ENCODE measurements at regions not wholly inside any gene's neighbourhood (a gene's known extent, or its start where the extent isn't known, plus 50 kb on each side); places are given as distances from the start of the nearest gene placed in this dataset.

DNA sequence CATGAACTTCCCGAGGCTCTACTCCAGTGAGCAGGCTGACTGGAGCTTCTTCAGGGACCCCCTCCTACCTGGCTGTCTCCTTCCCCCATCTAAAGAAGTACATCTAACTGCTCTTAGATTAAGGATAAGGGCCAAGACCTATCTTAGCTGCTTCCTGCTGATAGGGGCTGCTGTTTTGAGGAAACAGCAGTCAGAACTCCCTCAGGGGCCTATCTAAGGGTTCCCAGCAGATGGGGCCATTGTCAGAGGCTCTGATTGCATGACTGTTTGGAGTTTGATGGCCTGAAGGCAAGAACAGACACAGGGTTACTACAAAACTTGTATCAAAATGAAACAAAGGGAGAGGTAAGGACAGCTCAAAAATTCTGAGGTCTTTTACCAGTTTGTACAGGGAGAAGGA lies 2636.9 kb upstream of the PCDH20 start:
- H2AK9ac ChIP-seq (replicated peaks; ENCODE audit: low read depth, low read length, poor library complexity) = no peak overlapping the region
- no peak overlapping the region for H3K27ac ChIP-seq (ENCODE audit: insufficient read depth, low read length)
- no peaks in the 10 kb centered on the region for H3K79me1 ChIP-seq (ENCODE audit: low read depth in 1 of 2, low read length in 2 of 2)
- no CpG with 5 or more reads among the region's 1 CpG for WGBS, 2 experiments (ENCODE audit: extremely low coverage in 2 of 2, insufficient read length in 1 of 2)
- H3K4me2 ChIP-seq (ENCODE audit: low read depth, low read length) = no peak overlapping the region
- no peak for DNase-seq
- CTCF ChIA-PET = no interaction called here
- H3K9ac ChIP-seq (ENCODE audit: low read depth, low read length) = no peak overlapping the region
- no peak overlapping the region for H3K4me3 ChIP-seq (ENCODE audit: insufficient read depth, low read depth, low read length)
- no peak for ATAC-seq (ENCODE audit: low read depth)
- no peak overlapping the region for H2BK20ac ChIP-seq (ENCODE audit: low read depth, low read length)
- no peak overlapping the region for H4K8ac ChIP-seq (ENCODE audit: low read depth in 2 of 2, low read length in 2 of 2)
- TF ChIP-seq, protein P1, sequence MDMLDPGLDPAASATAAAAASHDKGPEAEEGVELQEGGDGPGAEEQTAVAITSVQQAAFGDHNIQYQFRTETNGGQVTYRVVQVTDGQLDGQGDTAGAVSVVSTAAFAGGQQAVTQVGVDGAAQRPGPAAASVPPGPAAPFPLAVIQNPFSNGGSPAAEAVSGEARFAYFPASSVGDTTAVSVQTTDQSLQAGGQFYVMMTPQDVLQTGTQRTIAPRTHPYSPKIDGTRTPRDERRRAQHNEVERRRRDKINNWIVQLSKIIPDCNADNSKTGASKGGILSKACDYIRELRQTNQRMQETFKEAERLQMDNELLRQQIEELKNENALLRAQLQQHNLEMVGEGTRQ (IDR thresholded peaks at IDR 0.05; ENCODE audit: low read depth, low read length) = no peak
- TF ChIP-seq RAD21 (IDR thresholded peaks at IDR 0.05; ENCODE audit: low read length) (no peak), CEBPB (IDR thresholded peaks at IDR 0.05; ENCODE audit: low read depth, low read length) (no peak), BHLHE40 (IDR thresholded peaks at IDR 0.05; ENCODE audit: low read depth, low read length) (no peak), FOS (IDR thresholded peaks at IDR 0.05; ENCODE audit: low read depth, low read length) (no peak), RCOR1 (IDR thresholded peaks at IDR 0.05; ENCODE audit: insufficient replicate concordance, low read length) (no peak), MAZ (IDR thresholded peaks at IDR 0.05; ENCODE audit: borderline replicate concordance, low read depth, low read length) (no peak), MAFK (IDR thresholded peaks at IDR 0.05; ENCODE audit: low read depth, low read length) (no peak), RFX5 (IDR thresholded peaks at IDR 0.05; ENCODE audit: low read depth, low read length) (no peak), SMC3 (IDR thresholded peaks at IDR 0.05; ENCODE audit: low read depth, low read length) (no peak), MXI1 (IDR thresholded peaks at IDR 0.05; ENCODE audit: borderline replicate concordance, low read depth, low read length) (no peak), CHD1 (IDR thresholded peaks at IDR 0.05; ENCODE audit: low read depth, low read length) (no peak), POLR2A (IDR thresholded peaks at IDR 0.05; ENCODE audit: low read depth, low read length) (no peak), NFE2L2 (IDR thresholded peaks at IDR 0.05; ENCODE audit: low read depth, low read length) (no peak)
- TF ChIP-seq, protein P2, sequence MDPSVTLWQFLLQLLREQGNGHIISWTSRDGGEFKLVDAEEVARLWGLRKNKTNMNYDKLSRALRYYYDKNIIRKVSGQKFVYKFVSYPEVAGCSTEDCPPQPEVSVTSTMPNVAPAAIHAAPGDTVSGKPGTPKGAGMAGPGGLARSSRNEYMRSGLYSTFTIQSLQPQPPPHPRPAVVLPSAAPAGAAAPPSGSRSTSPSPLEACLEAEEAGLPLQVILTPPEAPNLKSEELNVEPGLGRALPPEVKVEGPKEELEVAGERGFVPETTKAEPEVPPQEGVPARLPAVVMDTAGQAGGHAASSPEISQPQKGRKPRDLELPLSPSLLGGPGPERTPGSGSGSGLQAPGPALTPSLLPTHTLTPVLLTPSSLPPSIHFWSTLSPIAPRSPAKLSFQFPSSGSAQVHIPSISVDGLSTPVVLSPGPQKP (IDR thresholded peaks at IDR 0.05; ENCODE audit: borderline replicate concordance, low read depth, low read length) = no peak
- TF ChIP-seq, protein P3, sequence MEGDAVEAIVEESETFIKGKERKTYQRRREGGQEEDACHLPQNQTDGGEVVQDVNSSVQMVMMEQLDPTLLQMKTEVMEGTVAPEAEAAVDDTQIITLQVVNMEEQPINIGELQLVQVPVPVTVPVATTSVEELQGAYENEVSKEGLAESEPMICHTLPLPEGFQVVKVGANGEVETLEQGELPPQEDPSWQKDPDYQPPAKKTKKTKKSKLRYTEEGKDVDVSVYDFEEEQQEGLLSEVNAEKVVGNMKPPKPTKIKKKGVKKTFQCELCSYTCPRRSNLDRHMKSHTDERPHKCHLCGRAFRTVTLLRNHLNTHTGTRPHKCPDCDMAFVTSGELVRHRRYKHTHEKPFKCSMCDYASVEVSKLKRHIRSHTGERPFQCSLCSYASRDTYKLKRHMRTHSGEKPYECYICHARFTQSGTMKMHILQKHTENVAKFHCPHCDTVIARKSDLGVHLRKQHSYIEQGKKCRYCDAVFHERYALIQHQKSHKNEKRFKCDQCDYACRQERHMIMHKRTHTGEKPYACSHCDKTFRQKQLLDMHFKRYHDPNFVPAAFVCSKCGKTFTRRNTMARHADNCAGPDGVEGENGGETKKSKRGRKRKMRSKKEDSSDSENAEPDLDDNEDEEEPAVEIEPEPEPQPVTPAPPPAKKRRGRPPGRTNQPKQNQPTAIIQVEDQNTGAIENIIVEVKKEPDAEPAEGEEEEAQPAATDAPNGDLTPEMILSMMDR (conservative IDR thresholded peaks at IDR 0.05; ENCODE audit: low read depth, low read length) = no peak
- H4K5ac ChIP-seq (ENCODE audit: low read depth, low read length) = no peak overlapping the region
- no peak overlapping the region for H2BK15ac ChIP-seq (ENCODE audit: low read depth, low read length)
- dilution Hi-C loops (cut with HindIII; ENCODE audit: low sequenced_read_pairs, unreplicated experiment) (no loop called here), intact Hi-C loops (cut with micrococcal nuclease) (no loop called here), in situ Hi-C loops (cut with MboI; ENCODE audit: low sequenced_read_pairs) (no loop called here)
- BruUV-seq (replicated peaks) = no TSS peak
- H3K14ac ChIP-seq (replicated peaks; ENCODE audit: low read depth, low read length) = no peak overlapping the region
- H4K20me1 ChIP-seq (ENCODE audit: insufficient read depth, low read length) = no peaks in the 10 kb centered on the region
- H3K56ac ChIP-seq (ENCODE audit: extremely low read depth, insufficient read depth, low read length) = no peak overlapping the region
- H3K4ac ChIP-seq (ENCODE audit: low read depth, low read length) = no peak overlapping the region
- no peak overlapping the region for H3K23ac ChIP-seq (ENCODE audit: low read depth, low read length)
- POLR2A ChIA-PET (ENCODE audit: unreplicated experiment) = no interaction called here
- no peak overlapping the region for H4K91ac ChIP-seq (ENCODE audit: insufficient read depth, low read depth, low read length)
- no peaks in the 10 kb centered on the region for H3K9me1 ChIP-seq (ENCODE audit: insufficient read depth, low read length)
- no peak overlapping the region for H2AK5ac ChIP-seq (ENCODE audit: low read depth, low read length)
- H2BK120ac ChIP-seq (ENCODE audit: low read depth, low read length) = no peak overlapping the region
- H3K9me3 ChIP-seq (ENCODE audit: control insufficient read depth, insufficient read depth, low read length) = no peaks in the 10 kb centered on the region
- no peak overlapping the region for H2AFZ ChIP-seq (replicated peaks; ENCODE audit: low read length, poor library complexity)
- no peaks in the 10 kb centered on the region for H3K27me3 ChIP-seq (ENCODE audit: control insufficient read depth, insufficient read depth, low read length)
- no peak overlapping the region for H2BK5ac ChIP-seq (ENCODE audit: low read depth, low read length, poor library complexity, severe bottlenecking)
- H3K18ac ChIP-seq (ENCODE audit: low read depth, low read length) = no peak overlapping the region
- H3K36me3 ChIP-seq (ENCODE audit: control insufficient read depth, insufficient read depth, low read length) = no peaks in the 10 kb centered on the region
- no peaks in the 10 kb centered on the region; the same call in 1 of the 2 replicates for H3K4me1 ChIP-seq (ENCODE audit: control insufficient read depth, insufficient read depth, low read length)
